Esophagus muscularis mucosa (tissue), 4 donors: ENCODE measurements at regions not wholly inside any gene's neighbourhood (a gene's known extent, or its start where the extent isn't known, plus 50 kb on each side); places are given as distances from the start of the nearest gene placed in this dataset.

ENCODE experiments used
- EP300 ChIP-seq: sonication (generic); formaldehyde crosslinking; IDR thresholded peaks from one replicate; pipeline ENCODE4 v1.6.1; 2017; ENCODE audit warnings: antibody characterized with exemption
- POLR2A ChIP-seq: fragments of 450-650 bp; IDR thresholded peaks from one replicate; pipeline ENCODE4 v1.6.1; 2017; ENCODE audit warnings: antibody characterized with exemption, moderate library complexity, mild to moderate bottlenecking, low read depth
- POLR2AphosphoS5 ChIP-seq, 2 donors: sonication (generic); formaldehyde crosslinking; IDR thresholded peaks; one replicate each; pipeline ENCODE4 v1.6.1; 2017; ENCODE audit warnings: antibody characterized with exemption in 2 of 2
- TF ChIP-seq, protein P1 (sequence below), 3 experiments: fragments of 200-600 bp in 2 of 3; fragments of 450-650 bp in 1 of 3; sonication (generic) in 2 of 3; IDR thresholded peaks; one replicate each; pipeline ENCODE4 v1.5.1; 2017 to 2019; ENCODE audit warnings: antibody characterized with exemption in 3 of 3, mild to moderate bottlenecking in 2 of 3, moderate library complexity in 1 of 3

DNA sequence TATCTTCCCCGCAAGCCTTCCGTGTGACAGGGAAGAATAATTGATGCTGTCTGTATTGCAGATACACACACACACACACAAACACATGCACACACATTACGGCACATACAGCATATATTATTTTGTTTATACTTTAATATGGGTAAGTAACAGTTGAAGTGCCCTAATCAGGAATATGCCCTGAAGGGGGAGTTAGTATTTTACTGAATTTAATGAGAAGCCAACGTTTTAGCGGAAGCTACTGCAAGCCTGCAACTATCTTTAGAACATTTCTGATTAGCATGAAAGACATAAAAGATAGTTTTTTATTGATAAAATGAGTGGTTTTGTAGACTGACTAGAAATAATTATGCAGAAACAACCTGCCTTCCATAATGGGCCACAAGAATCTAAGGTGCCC is 296.6 kb upstream of the SLCO3A1 start:
- no peak for TF ChIP-seq EP300
- no peak for TF ChIP-seq POLR2A
- TF ChIP-seq, protein P1, sequence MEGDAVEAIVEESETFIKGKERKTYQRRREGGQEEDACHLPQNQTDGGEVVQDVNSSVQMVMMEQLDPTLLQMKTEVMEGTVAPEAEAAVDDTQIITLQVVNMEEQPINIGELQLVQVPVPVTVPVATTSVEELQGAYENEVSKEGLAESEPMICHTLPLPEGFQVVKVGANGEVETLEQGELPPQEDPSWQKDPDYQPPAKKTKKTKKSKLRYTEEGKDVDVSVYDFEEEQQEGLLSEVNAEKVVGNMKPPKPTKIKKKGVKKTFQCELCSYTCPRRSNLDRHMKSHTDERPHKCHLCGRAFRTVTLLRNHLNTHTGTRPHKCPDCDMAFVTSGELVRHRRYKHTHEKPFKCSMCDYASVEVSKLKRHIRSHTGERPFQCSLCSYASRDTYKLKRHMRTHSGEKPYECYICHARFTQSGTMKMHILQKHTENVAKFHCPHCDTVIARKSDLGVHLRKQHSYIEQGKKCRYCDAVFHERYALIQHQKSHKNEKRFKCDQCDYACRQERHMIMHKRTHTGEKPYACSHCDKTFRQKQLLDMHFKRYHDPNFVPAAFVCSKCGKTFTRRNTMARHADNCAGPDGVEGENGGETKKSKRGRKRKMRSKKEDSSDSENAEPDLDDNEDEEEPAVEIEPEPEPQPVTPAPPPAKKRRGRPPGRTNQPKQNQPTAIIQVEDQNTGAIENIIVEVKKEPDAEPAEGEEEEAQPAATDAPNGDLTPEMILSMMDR (IDR thresholded peaks at IDR 0.05) = no peak
- no peak for TF ChIP-seq POLR2AphosphoS5 (IDR thresholded peaks at IDR 0.05)
